22Rv1 (cell line): ENCODE measurements at regions not wholly inside any gene's neighbourhood (a gene's known extent, or its start where the extent isn't known, plus 50 kb on each side); places are given as distances from the start of the nearest gene placed in this dataset.

Source experiments
- H3K27ac ChIP-seq: fragments of 450-650 bp; 2 replicates; pipeline ENCODE4 v1.5.1; 2017
- ZFX ChIP-seq: fragments of 450-650 bp; IDR thresholded peaks from 2 replicates; pipeline ENCODE4 v1.6.1; 2017; ENCODE audit warnings: antibody characterized with exemption, borderline replicate concordance
- TF ChIP-seq, protein P1 (sequence below): fragments of 450-650 bp; IDR thresholded peaks from 2 replicates; pipeline ENCODE4 v1.5.1; 2017; ENCODE audit warnings: mild to moderate bottlenecking

DNA sequence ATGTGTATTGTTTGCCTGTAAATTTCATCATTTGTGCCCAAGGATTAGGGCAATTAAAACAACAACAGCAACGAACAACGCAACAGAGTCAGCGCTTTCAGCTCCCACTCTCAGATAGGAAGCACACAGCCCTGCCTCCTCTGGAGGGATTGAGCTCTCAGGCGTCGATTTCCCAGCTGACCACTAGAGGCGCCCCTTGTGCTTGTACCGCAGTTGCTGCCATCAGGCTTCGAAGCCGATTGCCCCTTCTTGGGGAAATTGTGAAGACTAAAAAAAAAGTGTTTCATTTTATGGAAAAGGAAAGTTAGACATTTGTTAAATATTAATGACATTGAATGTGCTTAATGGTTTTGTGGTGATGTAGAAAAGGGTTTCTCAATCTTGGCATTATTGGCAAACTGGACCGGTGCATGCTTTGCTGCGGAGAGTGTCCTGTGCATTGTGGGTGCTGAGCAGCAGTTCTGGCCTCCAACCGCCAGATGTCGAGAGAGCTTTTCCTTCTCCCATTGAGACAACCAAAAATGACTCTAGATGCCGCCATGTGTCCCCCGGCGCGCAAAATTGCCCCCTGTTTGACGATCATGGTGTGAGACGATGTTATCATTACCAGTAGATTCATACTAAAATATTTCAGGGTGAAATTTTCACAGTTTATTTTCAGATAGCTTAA is 650.4 kb upstream of the RBFOX1 start:
- TF ChIP-seq, protein P1, sequence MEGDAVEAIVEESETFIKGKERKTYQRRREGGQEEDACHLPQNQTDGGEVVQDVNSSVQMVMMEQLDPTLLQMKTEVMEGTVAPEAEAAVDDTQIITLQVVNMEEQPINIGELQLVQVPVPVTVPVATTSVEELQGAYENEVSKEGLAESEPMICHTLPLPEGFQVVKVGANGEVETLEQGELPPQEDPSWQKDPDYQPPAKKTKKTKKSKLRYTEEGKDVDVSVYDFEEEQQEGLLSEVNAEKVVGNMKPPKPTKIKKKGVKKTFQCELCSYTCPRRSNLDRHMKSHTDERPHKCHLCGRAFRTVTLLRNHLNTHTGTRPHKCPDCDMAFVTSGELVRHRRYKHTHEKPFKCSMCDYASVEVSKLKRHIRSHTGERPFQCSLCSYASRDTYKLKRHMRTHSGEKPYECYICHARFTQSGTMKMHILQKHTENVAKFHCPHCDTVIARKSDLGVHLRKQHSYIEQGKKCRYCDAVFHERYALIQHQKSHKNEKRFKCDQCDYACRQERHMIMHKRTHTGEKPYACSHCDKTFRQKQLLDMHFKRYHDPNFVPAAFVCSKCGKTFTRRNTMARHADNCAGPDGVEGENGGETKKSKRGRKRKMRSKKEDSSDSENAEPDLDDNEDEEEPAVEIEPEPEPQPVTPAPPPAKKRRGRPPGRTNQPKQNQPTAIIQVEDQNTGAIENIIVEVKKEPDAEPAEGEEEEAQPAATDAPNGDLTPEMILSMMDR: peak; percentile 93
- TF ChIP-seq ZFX: no peak

DNA sequence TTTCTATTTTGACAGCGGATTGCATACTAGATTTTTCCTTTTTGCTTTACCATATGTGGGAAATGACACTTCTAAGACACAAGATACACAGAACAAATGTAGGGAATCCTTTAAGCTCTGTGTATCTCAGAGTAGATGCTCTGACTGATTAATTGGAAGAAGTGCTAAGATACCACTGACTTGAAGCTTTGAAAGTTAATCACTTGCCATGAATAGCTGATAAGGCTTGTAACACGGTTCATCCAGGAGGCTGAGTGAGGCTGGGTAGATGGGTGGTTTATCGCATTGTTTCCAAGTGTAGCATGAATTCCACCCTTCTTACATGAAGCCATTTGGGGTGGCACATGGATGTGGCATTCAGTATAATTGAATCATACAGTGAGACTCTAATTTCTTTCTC is 654.1 kb upstream of the RBFOX1 start:
- H3K27ac ChIP-seq: no peak overlapping the region
- no peak for TF ChIP-seq ZFX
- TF ChIP-seq, protein P1: no peak

More for the DNA sequence above, 650.4 kb upstream of the RBFOX1 start:
- H3K27ac ChIP-seq: no peak overlapping the region

DNA sequence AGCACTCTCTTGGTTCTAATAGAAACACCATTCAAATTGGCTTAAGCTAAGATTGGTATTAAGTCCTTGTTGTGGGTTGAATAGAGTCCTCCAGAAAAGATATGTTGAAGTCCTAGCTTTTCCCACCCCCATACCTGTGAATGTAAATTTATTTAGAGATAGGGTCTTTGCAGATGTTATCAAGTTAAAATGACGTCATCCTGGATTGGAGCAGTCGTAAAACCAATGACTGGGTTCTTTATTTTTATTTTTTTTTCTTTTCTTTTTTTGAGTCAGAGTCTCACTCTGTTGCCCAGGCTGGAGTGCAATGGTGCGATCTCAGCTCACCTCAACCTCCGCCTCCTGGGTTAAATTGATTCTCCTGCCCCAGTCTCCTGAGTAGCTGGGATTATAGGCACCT is 658.6 kb upstream of the RBFOX1 start:
- TF ChIP-seq, protein P1: no peak
- no peak for TF ChIP-seq ZFX
- no peak overlapping the region for H3K27ac ChIP-seq

DNA sequence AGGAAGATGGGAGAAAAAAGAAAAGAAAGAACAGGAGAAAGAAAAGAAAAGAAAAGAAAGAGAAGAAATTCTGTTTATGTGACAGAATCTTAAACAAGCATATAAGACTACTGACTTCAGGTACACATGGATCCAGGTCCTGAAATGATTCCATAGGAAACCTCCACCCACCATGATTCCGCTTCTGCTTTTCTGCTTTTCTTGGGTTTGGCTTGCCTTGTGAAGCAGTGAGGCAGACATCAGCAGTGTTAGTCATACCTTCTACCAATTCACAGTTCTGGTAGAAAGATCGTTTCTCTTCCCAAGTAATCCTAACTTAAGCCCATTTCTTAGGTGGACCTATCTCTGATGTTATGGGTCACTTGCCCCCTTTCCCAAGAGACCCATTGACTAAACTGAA is 660.1 kb upstream of the RBFOX1 start:
- no peak for TF ChIP-seq ZFX
- TF ChIP-seq, protein P1: no peak
- no peak overlapping the region for H3K27ac ChIP-seq

DNA sequence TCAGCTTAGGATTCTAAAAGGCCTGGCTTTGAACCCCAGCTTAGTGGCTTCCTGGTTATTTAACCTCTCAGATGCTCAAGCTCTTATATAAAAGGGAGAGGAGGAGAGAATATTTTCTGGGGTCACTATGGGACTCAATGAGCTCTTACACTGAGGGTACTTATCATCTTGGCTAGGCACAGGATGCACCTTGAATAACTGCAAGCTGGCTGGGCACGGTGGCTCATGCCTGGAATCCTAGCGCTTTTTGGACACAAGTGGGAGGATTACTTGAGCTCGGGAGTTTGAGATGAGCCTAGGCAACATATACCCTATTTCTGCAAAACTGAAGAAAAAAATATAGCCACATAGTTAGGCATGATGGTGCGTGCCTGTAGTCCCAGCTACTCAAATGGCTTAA is 665.3 kb upstream of the RBFOX1 start:
- TF ChIP-seq ZFX: no peak
- TF ChIP-seq, protein P1: no peak
- no peak overlapping the region for H3K27ac ChIP-seq

DNA sequence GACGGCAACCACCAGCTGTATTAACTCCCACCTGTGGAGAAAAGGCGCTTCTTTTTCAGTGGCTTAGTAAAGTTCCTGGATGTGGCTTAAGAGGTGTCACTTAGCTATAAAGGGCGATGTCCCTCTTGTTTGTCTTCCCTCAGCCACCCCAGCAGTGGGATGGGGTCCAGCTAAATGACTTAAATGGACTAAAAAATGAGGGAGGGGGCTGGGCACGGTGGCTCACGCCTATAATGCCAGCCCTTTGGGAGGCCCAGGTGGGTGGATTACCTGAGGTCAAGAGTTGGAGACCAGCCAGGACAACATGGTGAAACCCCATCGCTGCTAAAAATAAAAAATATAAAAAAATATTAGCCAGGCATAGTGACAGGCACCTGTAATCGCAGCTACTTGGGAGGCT is 667.5 kb upstream of the RBFOX1 start:
- no peak for TF ChIP-seq ZFX
- TF ChIP-seq, protein P1: no peak
- no peak overlapping the region for H3K27ac ChIP-seq

DNA sequence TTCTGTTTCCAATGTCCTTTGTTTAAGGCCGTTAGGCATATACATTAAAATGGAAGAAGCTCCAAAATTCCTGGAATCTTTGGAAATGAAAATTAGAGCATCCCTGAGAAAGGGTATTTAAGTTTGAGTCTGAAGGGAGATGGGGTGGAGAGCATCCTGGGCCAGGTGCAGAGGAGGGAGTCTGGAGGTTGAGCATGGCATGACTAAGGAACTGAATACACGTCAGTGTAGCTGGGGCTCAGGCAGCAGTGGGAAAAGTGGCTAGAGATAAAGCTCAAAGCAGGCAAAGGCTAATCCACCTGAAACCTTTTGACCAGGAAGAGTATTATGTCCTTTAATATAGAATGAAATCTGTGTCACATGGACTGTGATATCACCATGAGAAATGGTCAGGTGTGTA is 669.0 kb upstream of the RBFOX1 start:
- TF ChIP-seq, protein P1: no peak
- TF ChIP-seq ZFX: no peak
- no peak overlapping the region for H3K27ac ChIP-seq
